OCI-LY1 (cell line): ENCODE measurements at regions not wholly inside any gene's neighbourhood (a gene's known extent, or its start where the extent isn't known, plus 50 kb on each side); places are given as distances from the start of the nearest gene placed in this dataset.

Experiments used
- H2AFZ ChIP-seq: fragments of 200-600 bp; sonication (generic), shearing (Covaris generic); 2 replicates; pipeline ENCODE4 v1.6.0; 2014; ENCODE audit warnings: antibody characterized with exemption, mild to moderate bottlenecking, low read length
- H3F3A ChIP-seq: fragments of 200-600 bp; sonication (generic), shearing (Covaris generic); 2 replicates; pipeline ENCODE4 v1.6.0; 2014; ENCODE audit warnings: mild to moderate bottlenecking, antibody characterized with exemption, low read length, moderate library complexity; ENCODE audit not compliant: insufficient read depth
- H3K27ac ChIP-seq: fragments of 200-600 bp; sonication (generic); 2 replicates; pipeline ENCODE4 v1.5.1; 2014; ENCODE audit warnings: low read length, mixed run types, mild to moderate bottlenecking, low read depth; ENCODE audit not compliant: poor library complexity, severe bottlenecking
- H3K27me3 ChIP-seq: fragments of 200-600 bp; sonication (generic); 2 replicates; pipeline ENCODE4 v1.6.0; 2014; ENCODE audit warnings: antibody characterized with exemption, mild to moderate bottlenecking, low read length, moderate library complexity; ENCODE audit not compliant: insufficient read depth
- H3K36me3 ChIP-seq: fragments of 200-600 bp; sonication (generic); 2 replicates; pipeline ENCODE4 v1.6.1; 2014; ENCODE audit warnings: mild to moderate bottlenecking, antibody characterized with exemption, low read length, moderate library complexity, mixed read lengths; ENCODE audit not compliant: insufficient read depth
- H3K4me1 ChIP-seq: fragments of 200-600 bp; sonication (generic); 2 replicates; pipeline ENCODE4 v1.5.1; 2014; ENCODE audit warnings: mild to moderate bottlenecking, low read length, moderate library complexity; ENCODE audit not compliant: insufficient read depth, severe bottlenecking
- H3K4me2 ChIP-seq: fragments of 200-600 bp; sonication (generic), shearing (Covaris generic); 2 replicates; pipeline ENCODE4 v1.6.1; 2014; ENCODE audit warnings: low read length
- H3K4me3 ChIP-seq: fragments of 200-600 bp; sonication (generic); 2 replicates; pipeline ENCODE4 v1.5.1; 2014; ENCODE audit warnings: low read length, low read depth, mild to moderate bottlenecking, mixed read lengths; ENCODE audit not compliant: poor library complexity, severe bottlenecking
- H3K79me2 ChIP-seq: fragments of 200-600 bp; shearing (Covaris generic); 2 replicates; pipeline ENCODE4 v1.6.1; 2016; ENCODE audit warnings: mixed run types, low read length, mixed read lengths; ENCODE audit not compliant: insufficient read depth
- H3K9ac ChIP-seq: fragments of 200-600 bp; sonication (generic), shearing (Covaris generic); 2 replicates; pipeline ENCODE4 v1.6.1; 2014; ENCODE audit warnings: mild to moderate bottlenecking, low read length, mixed read lengths
- H3K9me2 ChIP-seq: fragments of 200-600 bp; sonication (generic), shearing (Covaris generic); 2 replicates; pipeline ENCODE4 v1.6.1; 2014; ENCODE audit warnings: low read depth, mild to moderate bottlenecking, low read length, mixed read lengths
- H3K9me3 ChIP-seq: fragments of 200-600 bp; shearing (Covaris generic); 2 replicates; pipeline ENCODE4 v1.6.1; 2014; ENCODE audit warnings: low read length, mixed read lengths
- H4K20me1 ChIP-seq: fragments of 200-600 bp; sonication (generic), shearing (Covaris generic); 2 replicates; pipeline ENCODE4 v1.6.0; 2016; ENCODE audit warnings: mild to moderate bottlenecking, low read length; ENCODE audit not compliant: insufficient read depth
- EZH2 ChIP-seq: fragments of 200-600 bp; sonication (generic), shearing (Covaris generic); IDR thresholded peaks from 2 replicates; pipeline ENCODE4 v1.8.0; 2017; ENCODE audit warnings: borderline replicate concordance, mixed run types, mild to moderate bottlenecking, antibody characterized with exemption, low read length, moderate library complexity, mixed read lengths
- TF ChIP-seq, protein P1 (sequence below): fragments of 200-600 bp; sonication (generic), shearing (Covaris generic); IDR thresholded peaks from 2 replicates; pipeline ENCODE4 v1.5.1; 2017; ENCODE audit warnings: mild to moderate bottlenecking, antibody characterized with exemption, low read length, moderate library complexity, mixed read lengths

DNA sequence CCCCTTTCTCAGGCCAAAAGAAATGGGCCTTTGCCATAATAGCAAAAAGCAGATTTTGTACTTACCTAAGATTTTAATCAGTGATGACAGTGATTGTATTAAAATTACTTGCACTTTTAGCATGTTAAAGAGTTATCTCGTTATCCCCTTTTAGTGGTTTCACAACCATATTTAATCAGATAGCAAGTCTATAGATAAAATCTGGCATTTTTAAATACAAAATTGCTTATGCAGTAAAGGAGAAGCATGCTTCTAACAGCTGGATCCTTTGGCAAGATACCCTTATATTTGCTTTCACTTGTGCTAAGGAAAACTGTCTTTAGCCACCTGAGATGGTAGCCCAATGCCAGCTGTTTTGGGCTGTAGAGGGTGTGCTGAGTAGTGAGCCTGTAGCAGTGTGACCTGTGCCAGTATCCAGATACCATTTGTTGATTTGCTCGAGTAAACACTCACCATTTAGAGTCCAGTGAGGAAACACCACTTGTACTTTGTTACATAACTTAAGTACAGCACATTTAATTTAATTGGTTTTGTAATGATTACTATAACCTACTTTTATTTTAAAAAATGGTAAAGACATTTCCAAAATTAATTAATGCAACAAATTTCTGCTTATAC lies 314.4 kb upstream of the ZP4 start:
- Histone ChIP-seq H3K4me2 (no peak overlapping the region), H4K20me1 (no peaks in the 10 kb centered on the region), H3K79me2 (no peaks in the 10 kb centered on the region), H3K27ac (no peak overlapping the region), H3F3A (no peaks in the 10 kb centered on the region), H3K9me2 (no peaks in the 10 kb centered on the region), H3K9ac (no peak overlapping the region), H3K27me3 (no peaks in the 10 kb centered on the region), H2AFZ (no peak overlapping the region), H3K4me1 (no peaks in the 10 kb centered on the region), H3K4me3 (no peak overlapping the region), H3K36me3 (no peaks in the 10 kb centered on the region), H3K9me3 (no peaks in the 10 kb centered on the region)
- no peak for TF ChIP-seq EZH2
- TF ChIP-seq, protein P1, sequence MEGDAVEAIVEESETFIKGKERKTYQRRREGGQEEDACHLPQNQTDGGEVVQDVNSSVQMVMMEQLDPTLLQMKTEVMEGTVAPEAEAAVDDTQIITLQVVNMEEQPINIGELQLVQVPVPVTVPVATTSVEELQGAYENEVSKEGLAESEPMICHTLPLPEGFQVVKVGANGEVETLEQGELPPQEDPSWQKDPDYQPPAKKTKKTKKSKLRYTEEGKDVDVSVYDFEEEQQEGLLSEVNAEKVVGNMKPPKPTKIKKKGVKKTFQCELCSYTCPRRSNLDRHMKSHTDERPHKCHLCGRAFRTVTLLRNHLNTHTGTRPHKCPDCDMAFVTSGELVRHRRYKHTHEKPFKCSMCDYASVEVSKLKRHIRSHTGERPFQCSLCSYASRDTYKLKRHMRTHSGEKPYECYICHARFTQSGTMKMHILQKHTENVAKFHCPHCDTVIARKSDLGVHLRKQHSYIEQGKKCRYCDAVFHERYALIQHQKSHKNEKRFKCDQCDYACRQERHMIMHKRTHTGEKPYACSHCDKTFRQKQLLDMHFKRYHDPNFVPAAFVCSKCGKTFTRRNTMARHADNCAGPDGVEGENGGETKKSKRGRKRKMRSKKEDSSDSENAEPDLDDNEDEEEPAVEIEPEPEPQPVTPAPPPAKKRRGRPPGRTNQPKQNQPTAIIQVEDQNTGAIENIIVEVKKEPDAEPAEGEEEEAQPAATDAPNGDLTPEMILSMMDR, result no peak

DNA sequence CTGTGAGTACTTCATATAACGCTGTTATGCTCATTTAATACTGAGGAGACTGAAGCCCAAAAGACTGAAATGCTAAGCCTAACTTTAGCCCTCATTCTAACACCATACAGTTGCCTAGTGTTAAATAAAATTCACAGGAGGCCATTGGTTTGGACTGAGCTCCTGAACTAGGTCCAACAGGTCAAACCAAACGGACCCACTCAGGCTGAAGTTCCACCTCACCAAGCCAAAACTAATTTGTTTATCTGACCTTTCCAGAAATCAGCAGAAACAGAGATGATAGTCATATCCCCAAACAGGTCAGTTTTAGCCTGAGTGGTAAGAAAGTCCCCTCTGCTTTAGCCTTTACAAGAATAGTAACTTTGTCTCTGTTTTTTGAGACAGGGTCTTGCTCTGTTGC lies 311.3 kb upstream of the ZP4 start:
- Histone ChIP-seq H3K4me2 (no peak overlapping the region), H3K79me2 (no peaks in the 10 kb centered on the region), H4K20me1 (no peaks in the 10 kb centered on the region), H2AFZ (no peak overlapping the region), H3K4me3 (no peak overlapping the region), H3K4me1 (no peaks in the 10 kb centered on the region), H3K9me2 (no peaks in the 10 kb centered on the region), H3K36me3 (no peaks in the 10 kb centered on the region), H3K9ac (no peak overlapping the region), H3K27me3 (no peaks in the 10 kb centered on the region), H3F3A (no peaks in the 10 kb centered on the region), H3K9me3 (no peaks in the 10 kb centered on the region), H3K27ac (no peak overlapping the region)
- TF ChIP-seq, protein P1, result no peak
- TF ChIP-seq EZH2, result no peak

GRCh38 chr1:238199325-238199724 lies 308.6 kb upstream of the ZP4 start:
- Histone ChIP-seq H3K79me2 (no peaks in the 10 kb centered on the region), H3K4me3 (no peak overlapping the region), H3K4me1 (no peaks in the 10 kb centered on the region), H3K9me2 (no peaks in the 10 kb centered on the region), H2AFZ (no peak overlapping the region), H3K27me3 (no peaks in the 10 kb centered on the region), H3K9ac (no peak overlapping the region), H4K20me1 (no peaks in the 10 kb centered on the region), H3K9me3 (no peaks in the 10 kb centered on the region), H3F3A (no peaks in the 10 kb centered on the region), H3K36me3 (no peaks in the 10 kb centered on the region), H3K4me2 (no peak overlapping the region), H3K27ac (no peak overlapping the region)
- TF ChIP-seq, protein P1, result no peak
- no peak for TF ChIP-seq EZH2
